ENCODE measurements at regions not wholly inside any gene's neighbourhood (a gene's known extent, or its start where the extent isn't known, plus 50 kb on each side); places are given as distances from the start of the nearest gene placed in this dataset.
A peak's percentile ranks its signal among the peaks of the same experiment; 100 is the strongest.

GRCh38 chr2:13158466-13158865, 441.7 kb downstream of the TRIB2 start:
- 59 to 85% (median 83%) methylated on average over 3 of the region's 3 CpGs for WGBS, 4 donors
- Histone ChIP-seq H3K9me3 (peaks cover 0 to 3% (median 0%) of the 10 kb centered on the region in 12 donors), H3K4me1 (no peaks in the 10 kb centered on the region), H3K27me3 (no peaks in the 10 kb centered on the region), H3K4me3 (no peak overlapping the region), H3K36me3 (no peaks in the 10 kb centered on the region), H3K27ac (no peak overlapping the region)
- DNase-seq (no peak), ATAC-seq (no peak)
- TF ChIP-seq CTCF (IDR thresholded peaks at IDR 0.05): no peak
- no peak for TF ChIP-seq POLR2A (IDR thresholded peaks at IDR 0.05)
- intact Hi-C loops (cut with DNase I): no loop called here

- DNase-seq (no peak), ATAC-seq (no peak)
- peaks cover 0 to 18% (median under 1%) of the 10 kb centered on the region in 12 donors for H3K9me3 ChIP-seq
- H3K4me3 ChIP-seq: no peak overlapping the region
- H3K27ac ChIP-seq: no peak overlapping the region
- no peaks in the 10 kb centered on the region for H3K4me1 ChIP-seq
- WGBS, 4 donors: 87 to 96% (median 92%) methylated on average over 1 of the region's 1 CpG
- H3K36me3 ChIP-seq: no peaks in the 10 kb centered on the region
- TF ChIP-seq POLR2A (IDR thresholded peaks at IDR 0.05) (no peak), CTCF (IDR thresholded peaks at IDR 0.05) (peak in 1 of 12 donors; percentile 27)
- H3K27me3 ChIP-seq: no peaks in the 10 kb centered on the region
- intact Hi-C loops (cut with DNase I): no loop called here
These were observed 464.0 kb downstream of the TRIB2 start for GRCh38 chr2:13180729-13181128.

- DNase-seq: peak in 1 of 5 donors; percentile 26
- no peaks in the 10 kb centered on the region for H3K9me3 ChIP-seq
- intact Hi-C loops (cut with DNase I): loop anchor here in 1 of 10 donors (10.0 kb wide), 1 partner anchor 128 kb away; no protein-coding TSS in a partner anchor
- H3K4me1 ChIP-seq: no peaks in the 10 kb centered on the region
- H3K27me3 ChIP-seq: no peaks in the 10 kb centered on the region
- H3K27ac ChIP-seq: no peak overlapping the region
- no peak overlapping the region for H3K4me3 ChIP-seq
- ATAC-seq: peak in 1 of 4 donors; percentile 69
- TF ChIP-seq POLR2A (IDR thresholded peaks at IDR 0.05) (no peak), CTCF (IDR thresholded peaks at IDR 0.05) (no peak)
- WGBS, 4 donors: 51 to 72% (median 66%) methylated on average over 4 of the region's 4 CpGs
- no peaks in the 10 kb centered on the region for H3K36me3 ChIP-seq
These were observed 476.3 kb downstream of the TRIB2 start for GRCh38 chr2:13193075-13193474.

GRCh38 chr2:13193900-13194299, 477.2 kb downstream of the TRIB2 start:
- 0 to 6% (median 4%) methylated on average over 1 of the region's 1 CpG for WGBS, 4 donors
- intact Hi-C loops (cut with DNase I): loop anchor here in 1 of 10 donors (10.0 kb wide), 1 partner anchor 129 kb away; no protein-coding TSS in a partner anchor
- H3K9me3 ChIP-seq: no peaks in the 10 kb centered on the region
- ATAC-seq (no peak), DNase-seq (no peak)
- H3K27me3 ChIP-seq: no peaks in the 10 kb centered on the region
- TF ChIP-seq CTCF (IDR thresholded peaks at IDR 0.05): peak in 9 of 12 donors; percentile 12 to 55 (median 31)
- TF ChIP-seq POLR2A (IDR thresholded peaks at IDR 0.05): no peak
- no peaks in the 10 kb centered on the region for H3K4me1 ChIP-seq
- H3K36me3 ChIP-seq: no peaks in the 10 kb centered on the region
- no peak overlapping the region for H3K4me3 ChIP-seq
- no peak overlapping the region for H3K27ac ChIP-seq

Measured in heart left ventricle (tissue), 16 donors.